HCT116 (cell line): ENCODE measurements at regions not wholly inside any gene's neighbourhood (a gene's known extent, or its start where the extent isn't known, plus 50 kb on each side); places are given as distances from the start of the nearest gene placed in this dataset.

Experiments used
- FOSL1 ChIP-seq: IDR thresholded peaks from 2 replicates; pipeline ENCODE4 v1.6.1; 2012; ENCODE audit warnings: low read depth
- MAX ChIP-seq: IDR thresholded peaks from 2 replicates; pipeline ENCODE4 v1.6.1; 2012
- POLR2A ChIP-seq: IDR thresholded peaks from 2 replicates; pipeline ENCODE4 v1.7.0; 2011; ENCODE audit warnings: borderline replicate concordance; ENCODE audit not compliant: insufficient read depth, insufficient read length; ENCODE audit errors: extremely low read depth
- TF ChIP-seq, protein P1 (sequence below), 3 experiments: fragments of 200-600 bp in 1 of 3; sonication (generic) in 1 of 3; IDR thresholded peaks in 2 of 3; conservative IDR thresholded peaks in 1 of 3; 2 replicates each; pipeline ENCODE4 v1.5.1; 2012 to 2017; ENCODE audit warnings: low read depth in 2 of 3, low read length in 2 of 3, antibody characterized with exemption in 1 of 3, borderline replicate concordance in 1 of 3, control low read depth in 1 of 3, mild to moderate bottlenecking in 1 of 3, mixed read lengths in 1 of 3, mixed run types in 1 of 3, moderate library complexity in 1 of 3; ENCODE audit not compliant: insufficient read depth in 1 of 3

DNA sequence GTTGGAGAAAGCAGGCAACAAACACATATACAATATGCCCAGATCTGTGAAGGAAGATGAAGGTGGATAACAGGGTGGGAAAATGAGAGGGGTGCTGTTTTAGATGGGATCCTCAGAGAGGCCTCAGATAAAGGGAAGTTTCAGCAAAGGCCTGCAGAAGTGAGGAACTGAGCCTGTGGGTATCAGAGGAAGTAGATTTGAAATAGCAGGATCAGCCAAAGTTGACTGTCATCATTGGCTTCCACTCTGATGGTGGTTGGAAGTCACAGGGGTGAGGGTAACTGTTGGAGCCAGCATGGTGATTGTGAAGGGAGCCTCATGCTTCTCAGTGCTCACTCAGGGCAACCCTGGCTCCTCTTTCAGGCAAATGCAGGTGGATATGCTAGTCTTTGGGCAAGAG, 607.2 kb upstream of the CLINT1 start:
- TF ChIP-seq, protein P1, sequence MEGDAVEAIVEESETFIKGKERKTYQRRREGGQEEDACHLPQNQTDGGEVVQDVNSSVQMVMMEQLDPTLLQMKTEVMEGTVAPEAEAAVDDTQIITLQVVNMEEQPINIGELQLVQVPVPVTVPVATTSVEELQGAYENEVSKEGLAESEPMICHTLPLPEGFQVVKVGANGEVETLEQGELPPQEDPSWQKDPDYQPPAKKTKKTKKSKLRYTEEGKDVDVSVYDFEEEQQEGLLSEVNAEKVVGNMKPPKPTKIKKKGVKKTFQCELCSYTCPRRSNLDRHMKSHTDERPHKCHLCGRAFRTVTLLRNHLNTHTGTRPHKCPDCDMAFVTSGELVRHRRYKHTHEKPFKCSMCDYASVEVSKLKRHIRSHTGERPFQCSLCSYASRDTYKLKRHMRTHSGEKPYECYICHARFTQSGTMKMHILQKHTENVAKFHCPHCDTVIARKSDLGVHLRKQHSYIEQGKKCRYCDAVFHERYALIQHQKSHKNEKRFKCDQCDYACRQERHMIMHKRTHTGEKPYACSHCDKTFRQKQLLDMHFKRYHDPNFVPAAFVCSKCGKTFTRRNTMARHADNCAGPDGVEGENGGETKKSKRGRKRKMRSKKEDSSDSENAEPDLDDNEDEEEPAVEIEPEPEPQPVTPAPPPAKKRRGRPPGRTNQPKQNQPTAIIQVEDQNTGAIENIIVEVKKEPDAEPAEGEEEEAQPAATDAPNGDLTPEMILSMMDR (IDR thresholded peaks at IDR 0.05 in 2 of 3, conservative IDR thresholded peaks at IDR 0.05 in 1 of 3; ENCODE audit: borderline replicate concordance in 1 of 3, insufficient read depth in 1 of 3, low read depth in 2 of 3, low read length in 2 of 3) = no peak
- TF ChIP-seq POLR2A (no peak), MAX (no peak), FOSL1 (no peak)
